MM.1S (cell line): ENCODE measurements at regions not wholly inside any gene's neighbourhood (a gene's known extent, or its start where the extent isn't known, plus 50 kb on each side); places are given as distances from the start of the nearest gene placed in this dataset.
A peak's percentile ranks its signal among the peaks of the same experiment; 100 is the strongest.

Experiments used
- DNase-seq: peaks from one replicate; pipeline ENCODE4 v3.0.0-alpha.2; 2015
- H2AFZ ChIP-seq: fragments of 300-600 bp; sonication (generic); 2 replicates; pipeline ENCODE4 v1.6.0; 2016; ENCODE audit warnings: antibody characterized with exemption, low read length
- H3F3A ChIP-seq: fragments of 300-600 bp; sonication (generic); 2 replicates; pipeline ENCODE4 v1.6.1; 2016; ENCODE audit warnings: mild to moderate bottlenecking, antibody characterized with exemption, low read length, moderate library complexity, mixed read lengths; ENCODE audit not compliant: insufficient read depth
- H3K27ac ChIP-seq: fragments of 300-600 bp; sonication (generic); 2 replicates; pipeline ENCODE4 v1.5.1; 2016; ENCODE audit warnings: mild to moderate bottlenecking, low read length
- H3K27me3 ChIP-seq: fragments of 300-600 bp; sonication (generic); replicated peaks from 2 replicates; pipeline ENCODE4 v1.6.0; 2016; ENCODE audit warnings: low read length; ENCODE audit not compliant: insufficient read depth
- H3K36me3 ChIP-seq: fragments of 300-600 bp; sonication (generic); replicated peaks from 2 replicates; pipeline ENCODE4 v1.6.1; 2016; ENCODE audit warnings: mild to moderate bottlenecking, low read length, mixed read lengths; ENCODE audit not compliant: insufficient read depth
- H3K4me1 ChIP-seq: fragments of 300-600 bp; sonication (generic); 2 replicates; pipeline ENCODE4 v1.6.1; 2016; ENCODE audit warnings: low read length, mixed read lengths
- H3K4me2 ChIP-seq: fragments of 300-600 bp; sonication (generic); 2 replicates; pipeline ENCODE4 v1.6.0; 2016; ENCODE audit warnings: low read depth, low read length
- H3K4me3 ChIP-seq: fragments of 300-600 bp; sonication (generic); 2 replicates; pipeline ENCODE4 v1.5.1; 2016; ENCODE audit warnings: low read length, mixed read lengths
- H3K79me2 ChIP-seq: fragments of 300-600 bp; sonication (generic); 2 replicates; pipeline ENCODE4 v1.6.1; 2016; ENCODE audit warnings: mixed run types, low read length, mixed read lengths
- H3K9ac ChIP-seq: fragments of 300-600 bp; sonication (generic); 2 replicates; pipeline ENCODE4 v1.6.1; 2016; ENCODE audit warnings: low read length, mixed read lengths
- H3K9me2 ChIP-seq: fragments of 300-600 bp; sonication (generic); replicated peaks from 2 replicates; pipeline ENCODE4 v1.6.1; 2016; ENCODE audit warnings: mild to moderate bottlenecking, low read length, mixed read lengths; ENCODE audit not compliant: insufficient read depth
- H3K9me3 ChIP-seq: fragments of 300-600 bp; sonication (generic); replicated peaks from 2 replicates; pipeline ENCODE4 v1.6.1; 2016; ENCODE audit warnings: mild to moderate bottlenecking, low read length, mixed read lengths; ENCODE audit not compliant: insufficient read depth
- H4K20me1 ChIP-seq: fragments of 300-600 bp; sonication (generic); 2 replicates; pipeline ENCODE4 v1.6.1; 2016; ENCODE audit warnings: mild to moderate bottlenecking, low read length, moderate library complexity, mixed read lengths; ENCODE audit not compliant: insufficient read depth
- CTCF ChIP-seq: fragments of 300-600 bp; sonication (generic); IDR thresholded peaks from 2 replicates; pipeline ENCODE4 v1.5.1; 2016; ENCODE audit warnings: antibody characterized with exemption, low read length, mixed read lengths
- EZH2 ChIP-seq: fragments of 300-600 bp; sonication (generic); optimal IDR thresholded peaks from 2 replicates; pipeline ENCODE3; 2017; ENCODE audit warnings: low read depth, mild to moderate bottlenecking, antibody characterized with exemption, low read length, mixed read lengths
- EZH2phosphoT487 ChIP-seq: fragments of 300-600 bp; sonication (generic); IDR thresholded peaks from 2 replicates; pipeline ENCODE4 v1.6.1; 2018; ENCODE audit warnings: antibody characterized with exemption, low read length

- no peaks in the 10 kb centered on the region for H3K79me2 ChIP-seq
- H3K27me3 ChIP-seq, result no peaks in the 10 kb centered on the region
- H2AFZ ChIP-seq, result no peak overlapping the region
- H4K20me1 ChIP-seq, result no peaks in the 10 kb centered on the region
- H3K9me2 ChIP-seq, result no peaks in the 10 kb centered on the region
- no peak overlapping the region for H3K27ac ChIP-seq
- no peak overlapping the region for H3K4me3 ChIP-seq
- DNase-seq, result no peak
- no peaks in the 10 kb centered on the region for H3K9me3 ChIP-seq
- no peaks in the 10 kb centered on the region for H3F3A ChIP-seq
- no peak overlapping the region for H3K4me2 ChIP-seq
- no peaks in the 10 kb centered on the region for H3K4me1 ChIP-seq
- H3K36me3 ChIP-seq, result no peaks in the 10 kb centered on the region
- no peak overlapping the region for H3K9ac ChIP-seq
- TF ChIP-seq EZH2 (no peak), CTCF (no peak), EZH2phosphoT487 (no peak)
These were observed 113.7 kb upstream of the DGKB start for GRCh38 chr7:15016315-15016667.

GRCh38 chr7:15015545-15016314, 113.2 kb upstream of the DGKB start:
- TF ChIP-seq EZH2, result no peak
- TF ChIP-seq EZH2phosphoT487, result no peak
- TF ChIP-seq CTCF, result peak; percentile 66
- Histone ChIP-seq H3K4me2 (peak overlapping the region; percentile 27), H3F3A (no peaks in the 10 kb centered on the region), H3K36me3 (no peaks in the 10 kb centered on the region), H3K27me3 (no peaks in the 10 kb centered on the region), H3K4me3 (no peak overlapping the region), H3K9me2 (no peaks in the 10 kb centered on the region), H3K9ac (no peak overlapping the region), H3K9me3 (no peaks in the 10 kb centered on the region), H3K79me2 (no peaks in the 10 kb centered on the region), H4K20me1 (no peaks in the 10 kb centered on the region), H3K27ac (no peak overlapping the region), H3K4me1 (no peaks in the 10 kb centered on the region), H2AFZ (peak overlapping the region; percentile 69)
- DNase-seq, result peak; percentile 80

- Histone ChIP-seq H2AFZ (no peak overlapping the region), H3K9me2 (no peaks in the 10 kb centered on the region)
These were observed 109.6 kb upstream of the DGKB start for GRCh38 chr7:15012135-15012534.

More at GRCh38 chr7:15012135-15012534, 109.6 kb upstream of the DGKB start:
- Histone ChIP-seq H3K4me3 (no peak overlapping the region), H3K79me2 (no peaks in the 10 kb centered on the region), H3F3A (no peaks in the 10 kb centered on the region), H3K9me3 (no peaks in the 10 kb centered on the region), H4K20me1 (no peaks in the 10 kb centered on the region), H3K4me1 (no peaks in the 10 kb centered on the region), H3K9ac (no peak overlapping the region), H3K36me3 (no peaks in the 10 kb centered on the region), H3K27me3 (no peaks in the 10 kb centered on the region), H3K27ac (no peak overlapping the region), H3K4me2 (no peak overlapping the region)
- no peak for DNase-seq
- TF ChIP-seq EZH2, result no peak
- no peak for TF ChIP-seq CTCF
- no peak for TF ChIP-seq EZH2phosphoT487
